AG09319 (cell line): ENCODE measurements at regions not wholly inside any gene's neighbourhood (a gene's known extent, or its start where the extent isn't known, plus 50 kb on each side); places are given as distances from the start of the nearest gene placed in this dataset.

Experiments
- DNase-seq: peaks from one replicate; pipeline ENCODE4 v3.0.0-alpha.2; 2010; ENCODE audit warnings: low read depth; ENCODE audit errors: extremely low read depth
- TF ChIP-seq, protein P1 (sequence below): IDR thresholded peaks from 2 replicates; pipeline ENCODE4 v1.5.1; 2011; ENCODE audit warnings: low read depth, mild to moderate bottlenecking, inconsistent platforms, low read length, moderate library complexity

DNA sequence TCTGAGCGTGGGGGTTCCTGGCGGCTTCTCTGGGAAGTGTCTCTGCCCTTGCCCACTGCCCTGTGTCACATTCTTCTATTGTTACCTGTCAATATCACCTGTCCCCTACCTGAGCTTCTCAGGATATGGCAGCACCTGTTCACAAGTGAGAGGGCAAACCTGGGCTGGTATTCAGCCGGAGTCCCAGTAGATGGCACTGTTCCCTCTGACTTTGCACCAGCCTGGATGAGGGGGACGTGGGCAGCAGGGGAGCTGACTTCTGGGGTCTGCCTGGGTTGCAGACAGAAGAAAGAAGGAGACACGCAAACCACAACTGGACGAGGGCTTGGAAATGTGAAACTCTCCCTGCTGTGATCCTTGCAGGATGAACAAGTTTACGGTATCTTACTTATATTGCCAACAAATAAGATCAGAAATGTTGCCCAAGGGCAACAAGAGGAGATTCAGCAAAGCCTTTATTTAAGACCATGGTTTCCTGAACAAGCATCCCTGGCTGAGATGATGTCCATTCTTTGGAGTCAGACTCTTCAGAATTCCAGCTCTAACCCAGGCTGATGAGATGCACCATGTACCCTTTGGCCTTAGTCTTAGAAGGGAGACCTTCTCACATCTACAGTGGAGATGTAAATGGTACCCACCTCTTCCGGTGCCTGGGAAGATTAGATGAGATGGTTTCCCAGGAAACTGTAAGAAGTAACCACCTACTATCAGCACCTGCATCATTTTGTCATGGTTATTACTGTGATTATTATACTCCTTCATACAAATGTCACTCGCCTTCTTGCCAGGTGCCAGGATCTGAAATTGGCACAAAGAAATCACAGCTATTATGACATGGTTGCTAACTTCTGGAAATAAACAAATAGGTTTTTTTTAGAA, 400.0 kb upstream of the CDH4 start:
- DNase-seq, result no peak
- TF ChIP-seq, protein P1, sequence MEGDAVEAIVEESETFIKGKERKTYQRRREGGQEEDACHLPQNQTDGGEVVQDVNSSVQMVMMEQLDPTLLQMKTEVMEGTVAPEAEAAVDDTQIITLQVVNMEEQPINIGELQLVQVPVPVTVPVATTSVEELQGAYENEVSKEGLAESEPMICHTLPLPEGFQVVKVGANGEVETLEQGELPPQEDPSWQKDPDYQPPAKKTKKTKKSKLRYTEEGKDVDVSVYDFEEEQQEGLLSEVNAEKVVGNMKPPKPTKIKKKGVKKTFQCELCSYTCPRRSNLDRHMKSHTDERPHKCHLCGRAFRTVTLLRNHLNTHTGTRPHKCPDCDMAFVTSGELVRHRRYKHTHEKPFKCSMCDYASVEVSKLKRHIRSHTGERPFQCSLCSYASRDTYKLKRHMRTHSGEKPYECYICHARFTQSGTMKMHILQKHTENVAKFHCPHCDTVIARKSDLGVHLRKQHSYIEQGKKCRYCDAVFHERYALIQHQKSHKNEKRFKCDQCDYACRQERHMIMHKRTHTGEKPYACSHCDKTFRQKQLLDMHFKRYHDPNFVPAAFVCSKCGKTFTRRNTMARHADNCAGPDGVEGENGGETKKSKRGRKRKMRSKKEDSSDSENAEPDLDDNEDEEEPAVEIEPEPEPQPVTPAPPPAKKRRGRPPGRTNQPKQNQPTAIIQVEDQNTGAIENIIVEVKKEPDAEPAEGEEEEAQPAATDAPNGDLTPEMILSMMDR, result no peak

- DNase-seq, result no peak
- TF ChIP-seq, protein P1, result no peak
Observed at GRCh38 chr20:60857708-60858107, 394.4 kb upstream of the CDH4 start.

DNA sequence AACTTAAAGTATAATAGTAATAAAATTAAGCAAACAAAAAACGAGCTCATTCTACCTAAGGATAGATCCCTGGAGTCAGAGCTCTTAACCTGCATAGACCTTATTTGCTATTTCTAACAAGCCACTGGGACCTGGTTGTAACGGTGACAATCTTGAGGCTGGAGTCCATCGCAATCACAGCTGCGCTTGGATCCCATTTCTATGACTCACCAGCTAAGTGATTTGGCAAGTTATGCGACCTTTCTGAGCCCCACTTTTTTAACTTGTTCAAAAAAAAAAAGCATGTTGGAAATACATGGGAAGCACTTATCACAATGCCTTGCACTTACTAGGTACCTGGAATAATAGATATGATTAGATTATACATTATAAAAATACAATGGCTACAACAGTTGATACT, 389.5 kb upstream of the CDH4 start:
- TF ChIP-seq, protein P1, result no peak
- no peak for DNase-seq

- TF ChIP-seq, protein P1, result no peak
- no peak for DNase-seq
Observed at GRCh38 chr20:60863548-60863947, 388.5 kb upstream of the CDH4 start.

GRCh38 chr20:60867589-60867988, 384.5 kb upstream of the CDH4 start:
- no peak for DNase-seq
- TF ChIP-seq, protein P1, result no peak

DNA sequence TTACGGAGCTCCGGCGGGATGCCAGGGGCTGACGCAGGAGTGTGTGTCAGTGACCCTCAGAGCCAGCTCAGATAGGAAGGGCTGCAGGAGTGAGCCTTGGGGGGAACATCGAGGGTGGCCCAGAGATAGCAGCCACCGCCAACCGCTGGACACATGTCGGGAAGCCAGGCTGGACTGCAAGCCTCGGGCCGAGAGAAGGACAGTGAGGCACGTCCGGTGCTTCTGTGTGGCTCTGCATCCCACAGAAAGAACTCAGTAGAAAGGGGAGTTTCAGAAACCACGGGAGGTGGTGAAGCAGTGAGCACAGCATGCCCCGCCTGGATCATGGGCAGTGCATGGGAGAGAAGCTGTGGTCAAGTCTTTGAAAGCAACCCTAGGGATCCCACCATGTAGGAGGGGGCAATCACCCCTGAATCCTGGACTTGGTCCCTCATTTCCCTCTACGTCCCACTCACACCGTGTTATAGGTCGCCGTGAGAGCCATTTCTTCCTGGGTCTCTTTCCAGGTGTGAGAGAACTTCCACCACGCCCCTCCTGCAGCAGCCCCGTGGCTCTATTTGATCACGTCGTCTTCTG, 383.7 kb upstream of the CDH4 start:
- TF ChIP-seq, protein P1, result no peak

DNA sequence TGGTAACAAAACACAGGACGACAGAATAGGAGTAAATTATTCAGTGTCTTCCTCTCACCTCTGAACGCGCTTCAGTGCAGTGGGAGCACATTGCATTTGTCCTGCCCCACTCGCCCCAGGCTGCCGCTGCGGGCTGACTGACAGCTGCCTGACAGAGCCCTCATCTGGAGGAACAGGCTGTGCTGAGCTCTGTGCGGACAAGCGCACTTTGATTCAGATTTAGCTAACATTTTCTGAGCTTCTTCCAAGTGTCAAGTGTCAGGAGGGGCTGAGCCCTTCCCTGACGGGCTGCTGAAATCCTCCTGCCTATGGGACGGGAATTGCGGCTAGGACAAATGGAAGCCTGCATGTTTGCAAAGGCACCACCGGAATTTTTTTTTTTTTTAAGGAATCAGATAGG, 383.0 kb upstream of the CDH4 start:
- DNase-seq, result no peak
- TF ChIP-seq, protein P1, result no peak

More for the DNA sequence above, 383.7 kb upstream of the CDH4 start:
- no peak for DNase-seq
